ENCODE measurements at regions not wholly inside any gene's neighbourhood (a gene's known extent, or its start where the extent isn't known, plus 50 kb on each side); places are given as distances from the start of the nearest gene placed in this dataset.

DNA sequence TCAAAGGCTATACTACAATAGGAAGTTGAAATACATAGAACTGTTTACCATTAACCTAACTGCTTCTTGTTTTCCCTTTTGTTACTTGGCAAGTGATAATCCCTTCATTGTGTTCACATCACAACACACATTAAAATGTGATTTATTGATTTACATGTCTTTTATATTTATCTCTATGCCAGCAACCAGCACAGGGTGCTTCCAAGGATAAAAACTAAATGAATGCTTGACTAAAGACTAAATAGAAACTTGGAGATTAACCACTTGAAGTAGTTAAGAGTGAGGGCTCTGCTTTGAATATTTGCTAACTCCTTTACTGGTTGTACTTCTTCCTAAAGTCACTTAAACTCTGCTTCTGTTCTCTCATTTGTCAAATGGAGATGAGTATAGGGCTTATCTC lies 1730.6 kb downstream of the EFNA5 start:
- TF ChIP-seq, protein P1, sequence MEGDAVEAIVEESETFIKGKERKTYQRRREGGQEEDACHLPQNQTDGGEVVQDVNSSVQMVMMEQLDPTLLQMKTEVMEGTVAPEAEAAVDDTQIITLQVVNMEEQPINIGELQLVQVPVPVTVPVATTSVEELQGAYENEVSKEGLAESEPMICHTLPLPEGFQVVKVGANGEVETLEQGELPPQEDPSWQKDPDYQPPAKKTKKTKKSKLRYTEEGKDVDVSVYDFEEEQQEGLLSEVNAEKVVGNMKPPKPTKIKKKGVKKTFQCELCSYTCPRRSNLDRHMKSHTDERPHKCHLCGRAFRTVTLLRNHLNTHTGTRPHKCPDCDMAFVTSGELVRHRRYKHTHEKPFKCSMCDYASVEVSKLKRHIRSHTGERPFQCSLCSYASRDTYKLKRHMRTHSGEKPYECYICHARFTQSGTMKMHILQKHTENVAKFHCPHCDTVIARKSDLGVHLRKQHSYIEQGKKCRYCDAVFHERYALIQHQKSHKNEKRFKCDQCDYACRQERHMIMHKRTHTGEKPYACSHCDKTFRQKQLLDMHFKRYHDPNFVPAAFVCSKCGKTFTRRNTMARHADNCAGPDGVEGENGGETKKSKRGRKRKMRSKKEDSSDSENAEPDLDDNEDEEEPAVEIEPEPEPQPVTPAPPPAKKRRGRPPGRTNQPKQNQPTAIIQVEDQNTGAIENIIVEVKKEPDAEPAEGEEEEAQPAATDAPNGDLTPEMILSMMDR (IDR thresholded peaks at IDR 0.05) = no peak
- TF ChIP-seq POLR2A (IDR thresholded peaks at IDR 0.05) = no peak

Measured in right lobe of liver (tissue), 4 donors.